DOHH2 (cell line): ENCODE measurements at regions not wholly inside any gene's neighbourhood (a gene's known extent, or its start where the extent isn't known, plus 50 kb on each side); places are given as distances from the start of the nearest gene placed in this dataset.

Experiments used
- CTCF ChIP-seq: fragments of 200-600 bp; sonication (generic); IDR thresholded peaks from one replicate; pipeline ENCODE4 v1.5.1; 2014; ENCODE audit warnings: antibody characterized with exemption, mild to moderate bottlenecking, low read depth, low read length; ENCODE audit not compliant: poor library complexity, severe bottlenecking
- EZH2phosphoT487 ChIP-seq: fragments of 200-600 bp; sonication (generic); IDR thresholded peaks from 2 replicates; pipeline ENCODE4 v1.6.1; 2017; ENCODE audit warnings: borderline replicate concordance, mild to moderate bottlenecking, antibody characterized with exemption, low read length, moderate library complexity, mixed read lengths

GRCh38 chr11:33539751-33540150 is 160.9 kb downstream of the C11orf91 start:
- TF ChIP-seq EZH2phosphoT487: no peak
- TF ChIP-seq CTCF: no peak
